GM18867 (cell line): ENCODE measurements at regions not wholly inside any gene's neighbourhood (a gene's known extent, or its start where the extent isn't known, plus 50 kb on each side); places are given as distances from the start of the nearest gene placed in this dataset.
"Not testable (repeated sequence)": the region's sequence is repeated elsewhere in the genome, so short reads cannot be mapped to it uniquely, and the experiment has no call there.

Experiments
- ATAC-seq: cut with Tn5 transposase; IDR thresholded peaks from one replicate; pipeline ENCODE4 v1.9.1; 2021; ENCODE audit warnings: mild to moderate bottlenecking, moderate library complexity; ENCODE audit not compliant: unreplicated experiment

DNA sequence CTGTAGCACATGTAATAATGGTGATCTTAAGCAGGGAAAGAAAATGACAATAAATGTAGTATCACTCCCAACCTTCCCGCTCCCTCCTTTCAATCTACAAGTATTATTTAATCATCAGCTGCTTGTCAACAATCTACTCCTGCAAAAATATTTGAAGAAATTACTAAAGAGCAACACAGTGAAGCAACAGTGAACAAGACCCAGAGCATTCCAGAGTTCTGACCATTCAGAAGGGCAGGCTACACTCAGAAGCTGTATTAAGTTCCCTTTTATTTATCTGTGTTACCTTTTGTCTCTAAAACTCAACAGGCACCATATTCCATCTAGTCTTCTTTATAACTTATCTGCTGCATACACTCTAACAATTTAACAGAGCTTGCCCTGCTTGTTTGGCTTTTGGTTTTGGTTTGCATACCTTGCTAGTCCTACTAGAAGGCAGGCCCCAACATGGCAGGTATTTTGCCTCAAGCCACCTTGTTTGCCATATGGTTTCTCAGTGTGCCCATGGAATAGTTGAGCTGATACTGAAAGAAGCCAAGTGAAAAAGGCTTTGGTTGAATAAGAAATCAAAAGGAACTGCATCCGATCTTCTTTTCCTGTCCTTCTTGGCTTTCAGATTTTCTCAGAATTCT, 253.9 kb downstream of the CEMIP2 start:
- no peak for ATAC-seq

DNA sequence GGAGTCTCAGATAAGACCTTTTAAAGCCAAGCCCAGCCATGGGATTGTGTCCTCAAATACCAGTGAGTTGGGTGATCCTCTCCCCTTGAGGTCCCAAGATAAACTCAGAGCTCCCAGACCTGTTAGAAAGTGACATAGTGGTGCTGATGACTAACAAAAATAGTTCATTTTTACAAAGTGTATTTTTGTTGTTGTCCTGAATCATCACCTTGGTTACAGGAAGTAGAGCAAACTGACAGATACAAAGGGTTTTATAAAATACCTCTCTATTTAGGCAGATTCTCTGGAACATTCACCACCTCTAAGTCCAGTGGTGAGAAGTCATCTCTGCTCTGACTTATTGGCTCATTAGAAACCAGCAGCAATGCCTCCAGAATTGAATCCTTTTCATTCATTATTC, 259.3 kb downstream of the CEMIP2 start:
- no peak for ATAC-seq

DNA sequence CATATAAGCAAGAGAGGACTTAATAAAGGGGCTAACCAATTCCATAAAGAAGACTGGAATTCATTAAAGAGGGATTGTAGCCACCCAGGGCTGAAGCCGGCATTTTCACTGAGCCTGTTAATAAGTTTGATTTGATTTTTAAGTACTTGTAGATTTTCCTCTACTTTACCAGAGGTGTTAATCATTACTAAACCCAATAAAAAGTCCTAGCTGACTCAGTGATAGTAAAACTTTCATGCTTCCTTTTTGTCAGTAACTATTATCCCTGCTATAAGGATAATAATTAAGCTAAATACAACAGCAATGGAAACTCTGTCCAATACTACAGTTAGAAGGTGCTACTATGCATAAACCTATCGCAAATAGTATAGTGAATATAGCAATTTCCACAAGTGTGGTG, 260.2 kb downstream of the CEMIP2 start:
- ATAC-seq = not testable (repeated sequence)

DNA sequence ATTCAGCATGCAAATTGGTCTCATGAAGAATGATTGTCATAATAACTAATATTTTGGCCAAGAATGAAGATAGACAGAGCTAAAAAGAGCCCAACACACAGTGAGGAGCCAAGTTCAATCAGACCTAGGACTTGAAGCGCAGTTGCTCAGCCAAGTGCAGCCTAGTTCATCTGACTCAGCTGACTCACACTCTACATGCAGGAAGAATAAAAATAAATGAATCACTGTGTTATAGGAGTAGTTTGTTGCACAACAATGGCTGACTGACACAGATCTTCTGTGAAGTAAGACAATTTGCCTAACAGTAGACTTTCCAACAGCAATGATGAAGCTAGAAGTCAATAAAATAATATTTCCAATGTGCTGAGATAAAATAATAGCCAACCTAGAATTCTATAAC, 261.5 kb downstream of the CEMIP2 start:
- no peak for ATAC-seq

DNA sequence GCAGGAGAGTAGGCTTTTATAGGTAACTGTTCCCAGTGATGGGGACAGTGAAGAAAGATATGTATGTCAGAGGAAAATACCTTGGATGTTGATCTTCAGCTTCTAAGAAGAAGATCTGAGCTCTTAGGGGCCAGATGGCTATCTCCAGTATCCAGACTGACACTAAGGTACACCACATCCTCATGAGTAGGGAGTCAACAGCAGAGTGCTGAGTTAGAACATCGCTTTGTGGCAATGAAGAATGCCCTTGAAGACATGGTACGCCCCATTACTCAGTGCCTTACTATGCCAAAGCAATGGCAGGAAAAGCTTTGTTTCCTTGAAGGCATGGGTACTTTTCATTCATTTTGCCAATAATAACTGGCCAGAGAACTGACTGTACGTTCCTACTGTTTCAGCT, 263.7 kb downstream of the CEMIP2 start:
- ATAC-seq = no peak

DNA sequence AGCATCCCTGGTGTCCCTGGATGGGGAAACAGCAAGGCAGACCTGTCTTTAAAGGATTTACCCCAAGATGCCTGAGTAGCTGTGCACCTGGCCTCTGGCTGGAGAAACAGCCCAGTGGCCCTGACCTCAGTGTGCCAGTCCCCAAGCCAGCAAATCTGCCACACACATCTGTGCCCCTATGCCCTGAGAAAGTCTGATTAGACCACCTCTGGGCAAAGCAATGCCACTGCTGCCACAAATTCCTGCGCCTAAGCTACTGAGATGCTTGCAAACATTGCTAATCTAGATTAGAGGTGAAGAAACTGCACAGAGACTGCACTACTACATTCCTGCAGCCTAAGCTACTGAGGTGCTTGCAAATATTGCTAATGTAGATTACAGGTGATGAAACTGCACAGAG, 269.6 kb downstream of the CEMIP2 start:
- no peak for ATAC-seq

DNA sequence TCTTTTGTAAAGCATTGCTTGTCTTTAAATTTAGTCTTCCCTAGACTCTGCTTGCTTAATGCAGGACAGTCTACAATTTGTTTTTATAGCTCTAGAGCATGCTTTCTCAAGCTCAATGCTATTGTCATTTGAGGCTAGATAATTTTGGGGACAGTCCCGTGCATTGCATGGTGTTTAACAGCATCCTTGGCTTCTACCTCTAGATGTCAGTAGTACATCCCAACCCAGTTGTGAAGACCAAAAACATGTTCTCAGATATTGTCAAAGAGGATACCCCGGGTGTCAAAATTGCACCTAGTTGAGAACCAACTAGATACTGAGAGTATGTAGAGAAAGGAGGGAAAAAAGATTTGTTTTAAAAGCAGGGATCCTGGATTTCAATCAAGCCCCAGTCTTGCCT, 277.5 kb downstream of the CEMIP2 start:
- ATAC-seq = peak; percentile 75

DNA sequence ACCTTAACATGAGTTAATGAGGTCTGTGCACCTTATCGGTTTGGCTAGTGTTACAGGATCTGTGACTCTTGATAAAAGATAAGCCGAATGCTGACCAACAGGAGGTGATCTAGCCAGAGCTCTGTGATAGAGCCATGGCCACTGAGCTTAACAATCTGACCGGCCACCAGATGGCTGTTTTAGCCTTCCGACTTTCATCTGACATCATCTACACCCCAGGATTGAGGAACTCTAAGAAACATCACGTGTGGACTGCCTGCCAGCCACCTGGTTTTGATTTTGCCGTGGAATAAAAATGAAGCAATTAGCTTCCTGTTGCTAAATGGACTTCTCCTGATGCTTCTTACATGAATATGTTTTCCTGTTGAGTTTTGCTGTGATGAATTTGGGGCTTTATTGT, 281.3 kb downstream of the CEMIP2 start:
- ATAC-seq = no peak

DNA sequence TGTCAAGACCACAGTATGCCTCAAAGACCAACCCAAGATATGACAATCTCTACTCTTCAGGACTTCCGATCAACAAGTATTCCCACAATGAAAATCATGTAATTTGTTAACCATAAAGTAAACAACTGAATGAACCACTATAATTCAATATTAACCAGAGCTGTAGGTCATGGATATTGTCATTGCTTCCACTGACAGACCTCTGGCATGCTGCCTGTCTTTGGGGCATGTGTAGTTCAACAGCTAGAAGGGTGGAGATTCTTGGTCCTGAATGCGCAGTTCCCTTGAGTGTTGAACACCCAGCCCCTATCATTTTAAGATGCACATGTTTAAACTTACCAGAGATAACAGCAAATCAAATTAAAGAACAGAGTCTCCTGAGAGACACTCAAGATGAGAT, 283.0 kb downstream of the CEMIP2 start:
- ATAC-seq = no peak

DNA sequence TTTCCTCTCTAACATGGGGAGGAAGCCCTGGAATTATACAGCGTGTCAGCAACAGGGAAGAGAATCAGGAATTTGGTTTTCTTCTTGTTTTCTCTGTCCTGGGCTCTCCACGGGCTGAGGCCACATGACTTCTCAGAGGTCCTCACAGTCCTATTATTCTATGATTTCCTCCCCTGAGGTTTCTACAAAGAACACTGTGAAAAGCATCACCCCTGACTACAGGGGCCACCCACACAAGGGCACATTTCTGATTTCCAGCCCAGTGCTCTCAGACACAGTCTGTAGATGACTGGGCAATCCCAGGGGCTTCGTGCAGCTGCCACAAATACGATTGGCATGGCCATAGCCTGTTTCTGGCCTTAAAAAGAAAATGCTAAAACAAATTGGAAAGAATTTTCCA, 284.9 kb downstream of the CEMIP2 start:
- ATAC-seq = peak; percentile 49

DNA sequence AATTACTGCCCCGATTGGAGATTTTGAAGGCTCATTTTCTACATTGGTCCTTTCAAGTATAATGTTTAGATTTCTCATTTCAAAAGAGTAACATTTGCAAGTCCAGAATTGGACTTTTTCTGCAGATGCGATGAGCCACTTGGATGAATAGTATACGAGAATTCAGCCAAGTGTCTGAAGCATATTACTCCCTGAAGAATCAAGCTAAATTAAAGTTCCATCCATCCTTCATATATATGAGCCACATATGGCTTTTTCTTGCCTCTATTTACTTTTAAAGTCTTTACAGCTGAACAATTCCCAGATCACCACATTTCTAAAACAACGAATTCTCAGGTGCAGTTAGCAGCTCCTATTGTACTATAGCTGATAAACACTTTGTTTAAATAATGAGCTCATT, 288.7 kb downstream of the CEMIP2 start:
- no peak for ATAC-seq

DNA sequence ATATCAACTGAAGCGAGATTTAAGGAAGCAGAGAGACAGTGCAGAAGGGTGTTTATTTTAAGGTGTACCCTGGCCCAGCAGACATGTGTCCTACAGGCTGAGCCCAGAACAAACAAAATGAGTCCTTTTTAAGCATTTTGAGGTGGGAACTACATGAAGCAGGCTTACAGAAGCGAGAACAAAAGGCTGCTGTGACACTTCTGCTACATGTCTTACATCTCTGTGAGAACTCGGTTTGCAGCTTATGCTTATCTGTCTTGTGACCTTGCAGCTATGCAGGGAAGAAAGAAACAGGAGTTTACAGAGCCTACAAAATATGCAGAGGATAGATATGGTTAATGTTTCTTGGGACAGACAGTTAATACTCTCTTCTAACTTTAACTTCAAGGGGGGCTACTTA, 295.9 kb downstream of the CEMIP2 start:
- ATAC-seq = no peak

DNA sequence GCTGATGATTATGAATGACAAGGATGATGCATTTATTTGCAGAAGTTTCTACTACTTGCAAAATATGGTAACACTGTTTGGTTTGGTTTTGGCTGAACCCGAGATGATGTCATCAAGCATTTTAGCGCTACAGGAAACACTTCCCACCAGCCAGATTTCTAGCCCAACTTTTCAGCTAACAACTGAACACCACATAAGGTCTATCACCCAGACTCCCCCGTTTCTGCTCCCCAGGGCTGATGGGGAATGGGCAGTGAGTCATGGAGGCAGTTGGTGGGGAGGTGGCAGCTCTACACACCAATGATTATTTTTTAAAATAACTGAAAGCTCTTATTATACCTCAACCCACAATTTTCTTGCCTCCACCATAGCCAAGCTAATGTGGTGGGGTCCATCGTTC, 302.9 kb downstream of the CEMIP2 start:
- ATAC-seq = no peak

DNA sequence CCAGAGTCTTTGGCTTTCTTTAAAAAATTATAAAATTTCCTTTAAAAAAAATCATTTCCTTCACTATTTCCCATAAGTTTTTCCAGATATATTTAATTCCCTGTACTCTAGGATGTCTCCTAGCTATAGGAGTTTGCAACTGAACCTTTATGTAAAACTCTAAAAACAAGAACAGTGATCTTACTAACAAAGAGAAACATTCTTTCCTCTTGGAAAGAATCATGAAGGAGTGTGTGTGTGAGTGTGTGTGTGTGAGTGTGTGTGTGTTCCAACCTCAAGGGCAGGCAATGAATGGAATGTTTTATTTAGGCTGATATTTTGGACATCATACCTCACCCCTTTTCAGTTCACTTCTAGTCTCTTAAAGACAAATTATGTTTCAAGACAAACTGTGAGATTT, 309.2 kb downstream of the CEMIP2 start:
- no peak for ATAC-seq

DNA sequence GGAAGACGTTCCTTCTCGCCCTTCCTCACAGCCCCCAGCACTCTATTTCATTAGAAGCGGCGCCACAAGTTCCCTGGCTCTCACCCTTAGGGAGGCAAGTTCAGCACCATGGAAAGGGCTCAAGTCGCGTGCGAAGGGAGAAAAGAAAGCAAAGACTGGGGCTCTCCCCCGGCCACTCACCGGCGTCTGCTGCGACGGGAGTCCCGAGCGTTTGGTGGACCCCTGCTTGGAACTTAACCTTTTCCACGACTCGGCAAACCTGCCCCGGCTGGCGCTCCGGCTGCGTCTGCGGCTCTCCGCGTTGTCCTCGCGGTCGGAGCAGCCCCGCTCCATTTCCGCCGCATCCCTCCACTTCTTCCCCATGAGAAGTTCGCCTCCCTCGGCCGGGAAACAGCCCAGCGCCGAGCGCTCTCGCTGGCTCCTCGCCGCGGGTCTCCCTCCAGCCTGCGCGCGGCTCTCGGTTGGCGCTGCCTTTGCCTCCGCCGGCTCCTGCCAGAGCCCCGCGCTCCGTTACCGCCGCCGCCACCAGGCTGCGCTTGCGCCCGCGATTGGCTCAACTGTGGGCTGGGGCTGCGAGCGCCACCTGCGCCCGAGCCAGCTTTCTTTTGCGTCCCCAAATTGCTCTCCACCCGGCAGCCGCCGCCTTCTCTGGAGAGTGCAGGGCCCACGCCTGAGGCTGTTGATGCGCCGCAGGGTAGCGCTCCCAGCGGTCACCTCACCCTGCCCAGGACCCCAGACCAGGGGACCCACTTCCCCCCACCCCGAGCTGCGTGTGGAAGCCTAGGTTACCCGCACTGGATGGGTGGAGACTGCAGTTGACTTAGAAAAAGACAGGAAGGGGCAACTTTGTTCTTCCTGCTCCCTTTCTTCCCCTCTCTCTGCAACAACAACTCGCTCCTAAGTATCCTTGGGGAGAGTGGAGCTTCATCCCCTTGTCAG, 321.6 kb downstream of the CEMIP2 start:
- peak; percentile 83 for ATAC-seq

DNA sequence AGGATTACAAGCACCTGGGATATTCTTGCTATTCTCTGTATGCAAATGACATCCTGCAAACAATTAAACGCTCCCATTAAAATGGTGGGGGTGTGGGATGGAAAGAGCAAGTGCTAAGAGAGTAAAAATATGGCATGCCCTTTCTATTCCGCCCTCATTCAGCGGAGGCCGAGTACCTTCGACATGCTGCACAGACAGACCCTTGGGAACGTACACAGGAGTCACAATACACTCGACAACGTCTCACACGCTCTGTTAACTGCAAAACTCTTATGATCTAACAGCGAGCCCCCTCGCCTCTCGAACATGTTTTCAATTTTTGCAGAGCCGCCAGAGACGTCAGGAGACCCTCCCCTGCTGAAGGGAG, 322.2 kb downstream of the CEMIP2 start:
- ATAC-seq = no peak

DNA sequence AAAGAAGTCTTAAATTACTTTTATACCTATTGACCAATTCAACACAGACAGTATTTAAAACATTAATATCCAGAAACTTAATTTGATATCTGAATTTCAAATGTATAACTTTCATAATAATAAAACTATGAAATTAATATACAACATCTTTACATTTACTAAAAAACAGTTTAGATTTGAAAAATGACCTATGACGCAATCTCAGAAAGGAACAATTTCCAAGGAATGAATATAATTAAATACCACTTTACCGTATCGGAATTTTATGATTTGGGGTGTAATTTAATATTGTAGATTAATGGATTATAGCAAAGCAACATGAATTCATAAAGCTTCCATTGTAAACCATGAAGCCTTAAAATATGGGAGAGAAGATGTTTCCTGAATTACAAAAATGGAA, 321.5 kb upstream of the TRPM3 start:
- ATAC-seq = no peak

DNA sequence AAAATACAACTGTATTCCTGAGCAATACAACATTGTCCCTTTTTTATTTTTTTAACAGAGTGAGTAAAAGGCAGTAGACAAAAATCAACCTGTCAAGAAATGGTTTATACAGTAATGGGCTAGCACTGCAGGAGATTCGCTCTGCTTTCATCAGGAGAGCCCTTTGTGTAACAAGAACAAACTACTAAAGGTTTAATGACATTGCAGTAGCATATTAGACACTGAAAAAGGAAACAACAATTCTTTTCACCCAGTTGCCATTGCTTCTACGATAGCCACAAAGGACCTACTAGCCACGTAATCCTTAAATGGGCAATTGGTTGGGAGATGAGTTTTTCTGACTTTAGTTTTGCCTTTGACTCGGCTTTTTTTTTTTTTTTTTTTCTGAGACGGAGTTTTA, 319.8 kb upstream of the TRPM3 start:
- no peak for ATAC-seq

DNA sequence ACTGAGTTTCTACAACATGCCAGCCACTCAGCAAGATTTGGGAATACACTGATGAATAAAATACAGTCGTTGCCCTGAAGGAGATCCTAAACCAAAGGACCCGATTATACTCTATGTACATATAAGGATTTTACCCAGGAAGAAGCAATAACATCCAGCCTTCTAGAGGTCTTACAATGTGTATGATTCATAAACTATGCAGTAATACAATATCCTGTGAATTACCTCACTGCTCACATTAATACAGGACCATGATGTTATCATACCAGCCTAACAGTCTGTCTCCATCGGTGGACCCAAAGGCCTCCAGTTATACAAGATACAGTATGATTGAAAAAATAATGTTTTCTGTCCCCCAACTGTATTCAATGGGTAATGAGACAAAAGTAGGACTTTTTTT, 310.5 kb upstream of the TRPM3 start:
- no peak for ATAC-seq

DNA sequence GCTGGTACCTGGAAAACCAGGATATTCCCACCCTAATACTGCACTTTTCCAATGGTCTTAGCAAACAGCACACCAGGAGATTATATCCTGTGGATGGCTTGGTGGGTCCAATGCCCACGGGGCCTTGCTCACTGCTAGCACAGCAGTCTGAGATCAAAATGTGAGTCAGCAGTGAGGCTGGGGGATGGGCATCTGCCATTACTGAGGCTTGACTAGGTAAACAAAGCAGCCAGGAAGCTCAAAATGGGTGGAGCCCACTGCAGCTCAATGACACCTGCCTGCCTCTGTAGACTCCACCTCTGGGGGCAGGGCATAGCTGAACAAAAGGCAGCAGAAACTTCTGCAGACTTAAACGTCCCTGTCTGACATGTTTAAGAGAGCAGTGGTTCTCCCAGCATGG, 285.9 kb upstream of the TRPM3 start:
- ATAC-seq = not testable (repeated sequence)

DNA sequence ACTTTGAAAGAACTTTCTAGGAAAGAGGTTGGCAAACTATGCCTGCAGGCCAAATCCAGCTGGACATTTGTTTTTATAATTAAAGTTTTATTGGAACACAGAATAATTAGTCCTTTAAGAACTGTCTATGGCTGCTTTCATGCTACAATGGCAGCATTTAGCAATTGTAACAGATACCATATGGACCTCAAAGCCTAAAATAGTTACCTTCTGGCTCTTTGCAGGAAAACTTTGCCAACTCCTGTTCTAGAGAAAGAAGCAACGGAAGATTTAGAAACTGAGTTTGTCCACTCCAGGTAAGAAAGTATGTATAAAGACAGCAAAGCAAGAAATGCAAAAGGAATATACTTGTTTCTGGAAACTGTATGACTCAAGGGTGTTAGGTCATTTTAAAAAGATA, 281.7 kb upstream of the TRPM3 start:
- ATAC-seq = no peak

DNA sequence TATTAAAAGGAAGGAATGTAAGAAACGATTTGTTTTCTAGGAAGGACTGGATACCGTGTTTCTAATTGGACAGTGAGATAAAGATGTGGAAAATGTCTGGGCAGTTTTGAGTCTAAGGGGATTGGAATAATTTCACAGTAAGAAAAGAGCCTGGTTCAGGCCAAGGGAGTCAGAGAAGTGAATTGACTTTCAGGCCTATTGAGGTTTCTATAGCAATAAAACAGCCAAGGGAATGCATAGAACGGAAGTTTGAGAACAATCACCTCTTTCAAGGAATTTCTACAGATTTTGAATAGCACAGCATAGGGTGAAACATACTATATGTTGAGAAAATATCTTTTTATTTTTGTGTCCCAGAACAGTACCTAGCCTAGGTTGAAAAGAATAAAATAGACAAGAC, 271.6 kb upstream of the TRPM3 start:
- ATAC-seq = no peak

DNA sequence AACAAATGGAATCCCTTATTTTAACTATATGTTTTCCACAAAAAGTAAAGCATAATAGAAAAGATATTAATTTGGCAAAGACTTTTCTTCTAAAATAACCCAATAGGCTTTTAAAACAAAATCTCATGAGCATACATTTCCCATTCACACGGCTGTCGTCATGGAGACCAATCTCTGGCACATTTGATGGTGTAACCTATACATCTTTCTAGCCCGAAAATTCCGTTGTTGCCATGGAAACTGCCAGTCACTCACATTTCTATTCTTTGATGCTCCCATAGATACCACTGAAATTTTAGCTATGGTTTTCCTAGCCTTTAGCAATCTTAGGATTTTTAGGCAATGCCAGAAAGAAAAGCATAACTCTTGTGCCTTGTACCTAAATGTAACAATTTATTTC, 262.9 kb upstream of the TRPM3 start:
- no peak for ATAC-seq
